Kidney (tissue), 13 donors: ENCODE measurements at regions not wholly inside any gene's neighbourhood (a gene's known extent, or its start where the extent isn't known, plus 50 kb on each side); places are given as distances from the start of the nearest gene placed in this dataset.
"Not testable (repeated sequence)": the region's sequence is repeated elsewhere in the genome, so short reads cannot be mapped to it uniquely, and the experiment has no call there.

Experiments
- DNase-seq, 5 donors: peaks; one replicate each; pipeline ENCODE4 v3.0.0-alpha.2; 2013 to 2020
- FAIRE-seq: peaks from 2 replicates; lab custom pipeline; 2012; peaks lifted over from hg19 to GRCh38; lab: Jason Lieb, UNC
- H3K27ac ChIP-seq, 2 donors: one replicate each; pipeline ENCODE4 v1.7.0; 2013; ENCODE audit warnings: low read depth in 2 of 2, low read length in 2 of 2, inconsistent platforms in 1 of 2
- H3K27me3 ChIP-seq: one replicate; pipeline ENCODE4 v1.7.1; 2013; ENCODE audit warnings: low read length, inconsistent platforms; ENCODE audit not compliant: control insufficient read depth, insufficient read depth
- H3K36me3 ChIP-seq, 3 donors: one replicate each; pipeline versions ENCODE4 v1.7.0 to v1.7.1; 2013; ENCODE audit warnings: low read length in 3 of 3, control low read depth in 1 of 3, inconsistent platforms in 1 of 3; ENCODE audit not compliant: insufficient read depth in 3 of 3, control insufficient read depth in 2 of 3
- H3K4me1 ChIP-seq, 3 donors: one replicate each; pipeline versions ENCODE4 v1.7.0 to v1.7.1; 2013; ENCODE audit warnings: low read length in 3 of 3, inconsistent platforms in 1 of 3, low read depth in 1 of 3; ENCODE audit not compliant: control insufficient read depth in 2 of 3, insufficient read depth in 2 of 3
- H3K4me3 ChIP-seq, 3 donors: one replicate each; pipeline versions ENCODE4 v1.7.0 to v1.8.1; 2013; ENCODE audit warnings: low read length in 3 of 3, control low read depth in 1 of 3, inconsistent platforms in 1 of 3
- H3K9ac ChIP-seq, 3 donors: one replicate each; pipeline versions ENCODE4 v1.7.0 to v1.7.1; 2013; ENCODE audit warnings: low read length in 3 of 3, control low read depth in 1 of 3, inconsistent platforms in 1 of 3
- H3K9me3 ChIP-seq, 3 donors: one replicate each; pipeline versions ENCODE4 v1.7.0 to v1.7.1; 2013; ENCODE audit warnings: low read length in 3 of 3, control low read depth in 1 of 3, inconsistent platforms in 1 of 3; ENCODE audit not compliant: control insufficient read depth in 2 of 3, insufficient read depth in 1 of 3
- CTCF ChIP-seq: IDR thresholded peaks from 3 replicates; pipeline ENCODE4 v1.5.1; 2012; ENCODE audit warnings: mild to moderate bottlenecking, moderate library complexity, borderline replicate concordance; ENCODE audit not compliant: insufficient read depth; ENCODE audit errors: extremely low read depth
- intact Hi-C: fragments of 100-400 bp; cut with DNase I; formaldehyde crosslinking; loops from one replicate; pipeline ENCODE4 v1.11.1; 2022
- donor health status: control.
- donor health status: control.
- donor health status: control.
- donor health status: control.
- donor health status: control.
- donor health status: DM: yes; HTN: yes; CAD: no.
- donor health status: Normal renal cell carcinoma (clear cell type).

GRCh38 chr20:4465855-4466545, 216.9 kb upstream of the ADRA1D start:
- no peaks in the 10 kb centered on the region for H3K4me1 ChIP-seq
- H3K9ac ChIP-seq = no peak overlapping the region
- H3K36me3 ChIP-seq = no peaks in the 10 kb centered on the region
- FAIRE-seq (no peak), DNase-seq (peak in 1 of 5 donors; percentile 26)
- no peak for TF ChIP-seq CTCF
- intact Hi-C loops = no loop called here
- no peaks in the 10 kb centered on the region for H3K9me3 ChIP-seq
- no peak overlapping the region for H3K27ac ChIP-seq
- H3K27me3 ChIP-seq = no peaks in the 10 kb centered on the region
- no peak overlapping the region for H3K4me3 ChIP-seq

- Histone ChIP-seq H3K4me3 (no peak overlapping the region), H3K9me3 (no peaks in the 10 kb centered on the region), H3K9ac (no peak overlapping the region), H3K36me3 (no peaks in the 10 kb centered on the region), H3K4me1 (no peaks in the 10 kb centered on the region), H3K27ac (no peak overlapping the region), H3K27me3 (no peaks in the 10 kb centered on the region)
- FAIRE-seq (no peak), DNase-seq (peak in 1 of 5 donors; percentile 15)
- no peak for TF ChIP-seq CTCF
- intact Hi-C loops = no loop called here
Measured at GRCh38 chr20:4465212-4465611, 216.1 kb upstream of the ADRA1D start.

- H3K9ac ChIP-seq, FAIRE-seq, intact Hi-C loops, DNase-seq, H3K27me3 ChIP-seq, H3K36me3 ChIP-seq, H3K27ac ChIP-seq, H3K4me1 ChIP-seq, H3K4me3 ChIP-seq, H3K9me3 ChIP-seq: not testable (repeated sequence)
Measured at GRCh38 chr20:4462801-4463200, 213.7 kb upstream of the ADRA1D start.

- no peak for FAIRE-seq
- Histone ChIP-seq H3K4me3 (no peak overlapping the region), H3K9me3 (no peaks in the 10 kb centered on the region), H3K4me1 (peaks cover 0 to 2% (median 0%) of the 10 kb centered on the region in 3 donors), H3K27ac (no peak overlapping the region), H3K9ac (no peak overlapping the region), H3K36me3 (no peaks in the 10 kb centered on the region), H3K27me3 (no peaks in the 10 kb centered on the region)
- intact Hi-C loops = no loop called here
- TF ChIP-seq CTCF = no peak
- DNase-seq = no peak
Measured at GRCh38 chr20:4459081-4459480, 210.0 kb upstream of the ADRA1D start.
